WTC11 (cell line): ENCODE measurements at regions not wholly inside any gene's neighbourhood (a gene's known extent, or its start where the extent isn't known, plus 50 kb on each side); places are given as distances from the start of the nearest gene placed in this dataset.

Source experiments
- ATAC-seq: fragments of 200-7000 bp; cut with Tn5 transposase; 2 replicates; pipeline ENCODE4 v1.10.0; 2021; ENCODE audit warnings: mild to moderate bottlenecking, moderate library complexity
- CTCF ChIA-PET: fragments of 300-600 bp; sonication (Branson Sonifier 250); formaldehyde crosslinking; loops from one replicate; lab custom pipeline; 2021; ENCODE audit warnings: antibody characterized with exemption; lab: Charles Lee
- POLR2A ChIA-PET: fragments of 350-600 bp; sonication (Branson Sonifier 250); formaldehyde crosslinking; loops from one replicate; lab custom pipeline; 2021; ENCODE audit warnings: antibody characterized with exemption; lab: Charles Lee
- DNase-seq: peaks from one replicate; pipeline ENCODE4 v3.0.0; 2021; ENCODE audit warnings: low spot score
- H3K27ac Mint-ChIP-seq: 2 replicates; pipeline ENCODE4 v1.8.0; 2021; ENCODE audit warnings: mixed read lengths
- H3K27me3 Mint-ChIP-seq: 2 replicates; pipeline ENCODE4 v1.8.0; 2021; ENCODE audit warnings: low read depth, mild to moderate bottlenecking, moderate library complexity, mixed read lengths
- H3K36me3 Mint-ChIP-seq: 2 replicates; pipeline ENCODE4 v1.8.0; 2021; ENCODE audit warnings: mixed read lengths
- H3K4me1 Mint-ChIP-seq: 2 replicates; pipeline ENCODE4 v1.8.0; 2022; ENCODE audit warnings: mixed read lengths
- H3K4me3 Mint-ChIP-seq: 2 replicates; pipeline ENCODE4 v1.8.0; 2021; ENCODE audit warnings: mild to moderate bottlenecking, moderate library complexity, mixed read lengths
- H3K9me3 Mint-ChIP-seq: 2 replicates; pipeline ENCODE4 v1.8.0; 2021; ENCODE audit warnings: mixed read lengths
- AFF4 ChIP-seq: sonication (generic); formaldehyde crosslinking; IDR thresholded peaks from 2 replicates; pipeline ENCODE4 v1.8.1; 2023; ENCODE audit warnings: mild to moderate bottlenecking, missing genetic modification reagents, borderline replicate concordance
- E2F1 ChIP-seq: sonication (generic); formaldehyde crosslinking; IDR thresholded peaks from 2 replicates; pipeline ENCODE4 v1.8.0; 2022; ENCODE audit warnings: mild to moderate bottlenecking, missing genetic modification reagents
- E2F5 ChIP-seq: sonication (generic); formaldehyde crosslinking; IDR thresholded peaks from 2 replicates; pipeline ENCODE4 v1.8.1; 2022; ENCODE audit warnings: mild to moderate bottlenecking, moderate library complexity, missing genetic modification reagents
- EMX1 ChIP-seq: fragments of 250-450 bp; sonication (Bioruptor Pico); IDR thresholded peaks from 2 replicates; pipeline ENCODE4 v1.8.0; 2021; ENCODE audit warnings: mild to moderate bottlenecking
- FOXJ3 ChIP-seq: sonication (generic); formaldehyde crosslinking; IDR thresholded peaks from 2 replicates; pipeline ENCODE4 v1.9.0; 2021; ENCODE audit warnings: missing genetic modification reagents, mild to moderate bottlenecking, borderline replicate concordance
- FOXK1 ChIP-seq: sonication (generic); formaldehyde crosslinking; IDR thresholded peaks from 2 replicates; pipeline ENCODE4 v1.8.0; 2022; ENCODE audit warnings: mild to moderate bottlenecking, moderate library complexity, missing genetic modification reagents
- HMGA2 ChIP-seq: fragments of 250-450 bp; sonication (Bioruptor Pico); IDR thresholded peaks from 2 replicates; pipeline ENCODE4 v1.4.0; 2021; ENCODE audit warnings: mild to moderate bottlenecking, moderate library complexity
- JUN ChIP-seq: sonication (generic); formaldehyde crosslinking; IDR thresholded peaks from 2 replicates; pipeline ENCODE4 v1.8.0; 2023; ENCODE audit warnings: mild to moderate bottlenecking, missing genetic modification reagents
- KAT7 ChIP-seq: sonication (generic); formaldehyde crosslinking; IDR thresholded peaks from 2 replicates; pipeline ENCODE4 v1.8.1; 2023; ENCODE audit warnings: missing genetic modification reagents, mild to moderate bottlenecking, borderline replicate concordance
- MAX ChIP-seq: sonication (generic); formaldehyde crosslinking; IDR thresholded peaks from 2 replicates; pipeline ENCODE4 v1.8.0; 2022; ENCODE audit warnings: mild to moderate bottlenecking, missing genetic modification reagents
- MXD4 ChIP-seq: fragments of 250-450 bp; sonication (Bioruptor Pico); IDR thresholded peaks from 2 replicates; pipeline ENCODE4 v1.8.0; 2021; ENCODE audit warnings: mild to moderate bottlenecking, moderate library complexity, borderline replicate concordance
- NR1H2 ChIP-seq: sonication (generic); formaldehyde crosslinking; IDR thresholded peaks from 2 replicates; pipeline ENCODE4 v1.9.0; 2021; ENCODE audit warnings: mild to moderate bottlenecking, moderate library complexity, missing genetic modification reagents
- NR2C2 ChIP-seq: sonication (generic); formaldehyde crosslinking; IDR thresholded peaks from 2 replicates; pipeline ENCODE4 v1.8.0; 2022; ENCODE audit warnings: mild to moderate bottlenecking, missing genetic modification reagents
- NR3C1 ChIP-seq: sonication (generic); formaldehyde crosslinking; conservative IDR thresholded peaks from 2 replicates; pipeline ENCODE4 v1.8.1; 2023; ENCODE audit warnings: low read depth, mild to moderate bottlenecking, missing genetic modification reagents
- SMAD4 ChIP-seq: sonication (generic); formaldehyde crosslinking; IDR thresholded peaks from 2 replicates; pipeline ENCODE4 v1.8.0; 2022; ENCODE audit warnings: mild to moderate bottlenecking, missing genetic modification reagents
- SP1 ChIP-seq: sonication (generic); formaldehyde crosslinking; conservative IDR thresholded peaks from 2 replicates; pipeline ENCODE4 v1.8.1; 2022; ENCODE audit warnings: missing genetic modification reagents
- TEAD1 ChIP-seq: sonication (generic); formaldehyde crosslinking; IDR thresholded peaks from 2 replicates; pipeline ENCODE4 v1.8.0; 2022; ENCODE audit warnings: mild to moderate bottlenecking, missing genetic modification reagents
- ZBTB43 ChIP-seq: sonication (generic); formaldehyde crosslinking; IDR thresholded peaks from 2 replicates; pipeline ENCODE4 v1.8.1; 2023; ENCODE audit warnings: mild to moderate bottlenecking, missing genetic modification reagents
- ZNF263 ChIP-seq: sonication (generic); formaldehyde crosslinking; IDR thresholded peaks from 2 replicates; pipeline ENCODE4 v1.8.1; 2022; ENCODE audit warnings: low read depth, mild to moderate bottlenecking, moderate library complexity, missing genetic modification reagents
- ZNF317 ChIP-seq: sonication (generic); formaldehyde crosslinking; IDR thresholded peaks from 2 replicates; pipeline ENCODE4 v1.8.1; 2023; ENCODE audit warnings: low read depth, mild to moderate bottlenecking, moderate library complexity, missing genetic modification reagents, borderline replicate concordance
- ZNF416 ChIP-seq: fragments of 250-450 bp; sonication (Bioruptor Pico); IDR thresholded peaks from 2 replicates; pipeline ENCODE4 v1.9.0; 2021; ENCODE audit warnings: mild to moderate bottlenecking, inconsistent platforms
- TF ChIP-seq, protein P1 (sequence below): fragments of 250-450 bp; sonication (Bioruptor Pico); IDR thresholded peaks from 2 replicates; pipeline ENCODE4 v1.9.0; 2021; ENCODE audit warnings: mild to moderate bottlenecking, borderline replicate concordance

DNA sequence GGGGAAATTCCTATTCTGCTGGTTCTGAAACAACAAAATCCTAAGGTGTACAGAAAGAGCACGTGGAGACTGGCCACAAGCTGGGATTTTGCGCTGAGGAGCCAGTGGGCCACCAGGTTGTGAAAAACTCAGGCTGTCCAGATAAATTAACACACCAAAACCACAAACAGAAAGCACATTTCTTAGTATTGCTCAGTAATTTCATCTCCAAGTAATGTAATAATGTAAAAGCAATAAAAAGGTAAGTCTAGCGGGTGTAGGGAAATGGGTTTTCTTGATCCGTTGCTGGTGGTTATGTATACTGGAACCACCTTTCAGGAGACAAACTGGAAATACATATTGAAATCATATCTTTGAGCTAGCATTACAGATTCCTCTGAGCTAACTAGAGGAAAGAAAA lies 195.6 kb upstream of the CNR1 start:
- POLR2A ChIA-PET: no interaction called here
- ATAC-seq (no peak), DNase-seq (no peak)
- no peaks in the 10 kb centered on the region for H3K9me3 Mint-ChIP-seq
- H3K4me3 Mint-ChIP-seq: no peak overlapping the region
- CTCF ChIA-PET: no interaction called here
- H3K27me3 Mint-ChIP-seq: peaks cover 5% of the 10 kb centered on the region
- no peaks in the 10 kb centered on the region for H3K36me3 Mint-ChIP-seq
- TF ChIP-seq ZBTB43 (CRISPR knock-in tag) (no peak), ZNF416 (CRISPR knock-in tag) (no peak), FOXJ3 (CRISPR knock-in tag) (no peak), HMGA2 (CRISPR knock-in tag) (no peak), MAX (CRISPR knock-in tag) (no peak), KAT7 (CRISPR knock-in tag) (no peak), SP1 (CRISPR knock-in tag) (no peak), ZNF263 (CRISPR knock-in tag) (no peak), NR3C1 (CRISPR knock-in tag) (no peak), FOXK1 (CRISPR knock-in tag) (no peak), EMX1 (no peak)
- peaks cover 20% of the 10 kb centered on the region for H3K4me1 Mint-ChIP-seq
- H3K27ac Mint-ChIP-seq: no peak overlapping the region

DNA sequence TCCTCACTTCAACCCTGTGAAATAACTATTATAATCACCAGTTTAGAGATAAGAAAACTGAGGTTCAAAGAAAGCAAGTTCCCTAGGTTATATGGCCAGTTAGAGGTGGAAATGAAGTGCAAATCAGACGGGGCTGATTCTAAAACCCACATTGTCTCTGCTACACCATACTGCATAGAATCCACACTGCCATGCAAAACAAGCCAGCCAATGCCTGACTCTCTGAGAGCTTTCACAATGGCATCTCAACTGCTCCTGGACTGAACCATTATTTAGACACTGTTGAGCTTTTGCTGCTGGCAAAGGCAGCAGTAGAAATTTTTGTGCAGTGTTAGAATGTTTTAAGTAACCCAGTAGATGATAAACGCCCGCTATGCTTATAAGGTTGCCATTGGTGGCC lies 195.2 kb upstream of the CNR1 start:
- Mint-ChIP-seq H3K4me3 (no peak overlapping the region), H3K36me3 (no peaks in the 10 kb centered on the region), H3K4me1 (peaks cover 20% of the 10 kb centered on the region), H3K27ac (no peak overlapping the region), H3K27me3 (peaks cover 5% of the 10 kb centered on the region), H3K9me3 (no peaks in the 10 kb centered on the region)
- peak; percentile 73 for ATAC-seq
- TF ChIP-seq AFF4 (CRISPR knock-in tag) (no peak), SMAD4 (CRISPR knock-in tag) (no peak), TEAD1 (CRISPR knock-in tag) (no peak)
- ChIA-PET POLR2A (no interaction called here), CTCF (no interaction called here)
- DNase-seq: no peak

DNA sequence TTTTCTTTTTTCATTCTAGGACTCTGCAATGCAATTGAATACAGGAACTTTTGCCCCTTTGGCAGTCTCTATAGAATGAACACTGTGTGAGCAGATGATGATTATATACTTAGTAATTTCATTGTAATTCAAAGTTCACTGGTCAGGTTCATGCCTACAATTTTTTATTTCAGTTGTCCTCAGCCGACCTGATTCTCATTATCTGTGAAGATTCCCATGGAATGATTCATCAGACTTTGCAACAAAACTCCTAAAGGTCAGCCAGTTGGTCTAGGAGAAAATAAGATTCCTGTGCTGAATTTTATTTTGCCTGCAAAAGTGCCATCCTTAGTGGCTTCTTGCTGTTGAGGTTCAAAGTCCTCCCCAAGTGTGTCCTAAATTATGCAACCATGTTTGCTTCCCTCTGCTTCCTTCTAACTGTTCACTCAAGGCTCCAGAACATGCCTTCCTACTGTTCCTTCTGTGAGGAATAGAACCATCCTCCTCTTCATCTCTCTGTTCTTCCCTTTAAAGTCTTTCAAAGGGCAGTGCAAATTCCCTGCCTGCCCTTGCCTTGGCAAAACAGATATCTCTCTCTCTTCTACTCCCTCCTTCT lies 194.2 kb upstream of the CNR1 start:
- DNase-seq (no peak), ATAC-seq (no peak)
- peaks cover under 1% of the 10 kb centered on the region; the same call in 1 of the 2 replicates for H3K9me3 Mint-ChIP-seq
- H3K27ac Mint-ChIP-seq: no peak overlapping the region
- ChIA-PET POLR2A (no interaction called here), CTCF (no interaction called here)
- H3K4me1 Mint-ChIP-seq: peaks cover 20% of the 10 kb centered on the region
- peaks cover 5% of the 10 kb centered on the region for H3K27me3 Mint-ChIP-seq
- no peak overlapping the region for H3K4me3 Mint-ChIP-seq
- no peaks in the 10 kb centered on the region for H3K36me3 Mint-ChIP-seq
- TF ChIP-seq E2F5 (CRISPR knock-in tag) (no peak), NR2C2 (CRISPR knock-in tag) (no peak), NR1H2 (CRISPR knock-in tag) (no peak), ZNF317 (CRISPR knock-in tag) (no peak), E2F1 (CRISPR knock-in tag) (no peak), JUN (CRISPR knock-in tag) (no peak), MXD4 (CRISPR knock-in tag) (no peak)
- TF ChIP-seq, protein P1, sequence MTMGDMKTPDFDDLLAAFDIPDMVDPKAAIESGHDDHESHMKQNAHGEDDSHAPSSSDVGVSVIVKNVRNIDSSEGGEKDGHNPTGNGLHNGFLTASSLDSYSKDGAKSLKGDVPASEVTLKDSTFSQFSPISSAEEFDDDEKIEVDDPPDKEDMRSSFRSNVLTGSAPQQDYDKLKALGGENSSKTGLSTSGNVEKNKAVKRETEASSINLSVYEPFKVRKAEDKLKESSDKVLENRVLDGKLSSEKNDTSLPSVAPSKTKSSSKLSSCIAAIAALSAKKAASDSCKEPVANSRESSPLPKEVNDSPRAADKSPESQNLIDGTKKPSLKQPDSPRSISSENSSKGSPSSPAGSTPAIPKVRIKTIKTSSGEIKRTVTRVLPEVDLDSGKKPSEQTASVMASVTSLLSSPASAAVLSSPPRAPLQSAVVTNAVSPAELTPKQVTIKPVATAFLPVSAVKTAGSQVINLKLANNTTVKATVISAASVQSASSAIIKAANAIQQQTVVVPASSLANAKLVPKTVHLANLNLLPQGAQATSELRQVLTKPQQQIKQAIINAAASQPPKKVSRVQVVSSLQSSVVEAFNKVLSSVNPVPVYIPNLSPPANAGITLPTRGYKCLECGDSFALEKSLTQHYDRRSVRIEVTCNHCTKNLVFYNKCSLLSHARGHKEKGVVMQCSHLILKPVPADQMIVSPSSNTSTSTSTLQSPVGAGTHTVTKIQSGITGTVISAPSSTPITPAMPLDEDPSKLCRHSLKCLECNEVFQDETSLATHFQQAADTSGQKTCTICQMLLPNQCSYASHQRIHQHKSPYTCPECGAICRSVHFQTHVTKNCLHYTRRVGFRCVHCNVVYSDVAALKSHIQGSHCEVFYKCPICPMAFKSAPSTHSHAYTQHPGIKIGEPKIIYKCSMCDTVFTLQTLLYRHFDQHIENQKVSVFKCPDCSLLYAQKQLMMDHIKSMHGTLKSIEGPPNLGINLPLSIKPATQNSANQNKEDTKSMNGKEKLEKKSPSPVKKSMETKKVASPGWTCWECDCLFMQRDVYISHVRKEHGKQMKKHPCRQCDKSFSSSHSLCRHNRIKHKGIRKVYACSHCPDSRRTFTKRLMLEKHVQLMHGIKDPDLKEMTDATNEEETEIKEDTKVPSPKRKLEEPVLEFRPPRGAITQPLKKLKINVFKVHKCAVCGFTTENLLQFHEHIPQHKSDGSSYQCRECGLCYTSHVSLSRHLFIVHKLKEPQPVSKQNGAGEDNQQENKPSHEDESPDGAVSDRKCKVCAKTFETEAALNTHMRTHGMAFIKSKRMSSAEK (CRISPR knock-in tag): no peak
